Esophagus (tissue), 2 donors: ENCODE measurements at regions not wholly inside any gene's neighbourhood (a gene's known extent, or its start where the extent isn't known, plus 50 kb on each side); places are given as distances from the start of the nearest gene placed in this dataset.

Source experiments
- H3K27ac ChIP-seq, 2 donors: one replicate each; pipeline ENCODE4 v1.5.1; 2013; ENCODE audit warnings: low read depth in 2 of 2, mild to moderate bottlenecking in 2 of 2, inconsistent platforms in 1 of 2, low read length in 1 of 2, moderate library complexity in 1 of 2
- H3K27me3 ChIP-seq, 2 donors: one replicate each; pipeline ENCODE4 v1.6.1; 2013; ENCODE audit warnings: low read length in 2 of 2, control low read depth in 1 of 2, mild to moderate bottlenecking in 1 of 2; ENCODE audit not compliant: insufficient read depth in 2 of 2, control insufficient read depth in 1 of 2
- H3K36me3 ChIP-seq, 2 donors: one replicate each; pipeline ENCODE4 v1.6.1; 2013; ENCODE audit warnings: low read length in 1 of 2; ENCODE audit not compliant: control insufficient read depth in 2 of 2, insufficient read depth in 2 of 2
- H3K4me1 ChIP-seq, 2 donors: one replicate each; pipeline ENCODE4 v1.6.1; 2013; ENCODE audit warnings: low read length in 1 of 2; ENCODE audit not compliant: control insufficient read depth in 2 of 2, insufficient read depth in 2 of 2
- H3K4me3 ChIP-seq, 2 donors: one replicate each; pipeline ENCODE4 v1.5.1; 2013; ENCODE audit warnings: low read length in 2 of 2, mild to moderate bottlenecking in 2 of 2, low read depth in 1 of 2, moderate library complexity in 1 of 2
- H3K9me3 ChIP-seq, 2 donors: one replicate each; pipeline ENCODE4 v1.6.1; 2013; ENCODE audit warnings: mild to moderate bottlenecking in 2 of 2, low read depth in 1 of 2, low read length in 1 of 2, moderate library complexity in 1 of 2; ENCODE audit not compliant: control insufficient read depth in 2 of 2, insufficient read depth in 1 of 2
- WGBS, 2 donors: extraction: QIAGEN DNeasy Blood & Tissue Kit; methylation state at CpG; one replicate each; pipeline ENCODE4 v1.1.7; 2013; 5-methylcytosine and 5-hydroxymethylcytosine counted together
- donor health status: healthy with polysubstance abuse.
- donor health status: Bipolar disorder and iron deficiency.

GRCh38 chr2:126828491-126828890 is 70.2 kb upstream of the TEX51 start:
- WGBS, 2 donors, result 70 to 73% methylated on average over 4 of the region's 4 CpGs
- Histone ChIP-seq H3K9me3 (no peaks in the 10 kb centered on the region), H3K4me3 (no peak overlapping the region), H3K27ac (no peak overlapping the region), H3K36me3 (no peaks in the 10 kb centered on the region), H3K4me1 (no peaks in the 10 kb centered on the region), H3K27me3 (no peaks in the 10 kb centered on the region)

GRCh38 chr2:126831234-126832005 is 67.3 kb upstream of the TEX51 start:
- H3K27ac ChIP-seq, result no peak overlapping the region
- no peaks in the 10 kb centered on the region for H3K4me1 ChIP-seq
- 67 to 71% methylated on average over 14 of the region's 14 CpGs for WGBS, 2 donors
- H3K9me3 ChIP-seq, result no peaks in the 10 kb centered on the region
- H3K27me3 ChIP-seq, result no peaks in the 10 kb centered on the region
- H3K4me3 ChIP-seq, result no peak overlapping the region
- H3K36me3 ChIP-seq, result no peaks in the 10 kb centered on the region

- Histone ChIP-seq H3K27ac (no peak overlapping the region), H3K9me3 (no peaks in the 10 kb centered on the region), H3K4me3 (no peak overlapping the region), H3K27me3 (no peaks in the 10 kb centered on the region), H3K4me1 (no peaks in the 10 kb centered on the region), H3K36me3 (no peaks in the 10 kb centered on the region)
Observed at GRCh38 chr2:126832014-126832413, 66.7 kb upstream of the TEX51 start.

- Histone ChIP-seq H3K27me3 (no peaks in the 10 kb centered on the region), H3K36me3 (no peaks in the 10 kb centered on the region), H3K4me3 (no peak overlapping the region), H3K4me1 (no peaks in the 10 kb centered on the region), H3K27ac (no peak overlapping the region), H3K9me3 (no peaks in the 10 kb centered on the region)
- 75 to 85% methylated on average over 5 of the region's 5 CpGs for WGBS, 2 donors
Observed at GRCh38 chr2:126832757-126833156, 65.9 kb upstream of the TEX51 start.

GRCh38 chr2:126834006-126834659 is 64.6 kb upstream of the TEX51 start:
- H3K27ac ChIP-seq, result no peak overlapping the region

GRCh38 chr2:126835261-126835660 is 63.4 kb upstream of the TEX51 start:
- H3K27ac ChIP-seq, result no peak overlapping the region
- H3K4me1 ChIP-seq, result no peaks in the 10 kb centered on the region
- no peaks in the 10 kb centered on the region for H3K27me3 ChIP-seq
- H3K36me3 ChIP-seq, result no peaks in the 10 kb centered on the region
- no peaks in the 10 kb centered on the region for H3K9me3 ChIP-seq
- WGBS, 2 donors, result 84 to 90% methylated on average over 8 of the region's 8 CpGs
- no peak overlapping the region for H3K4me3 ChIP-seq

More at GRCh38 chr2:126834006-126834659, 64.6 kb upstream of the TEX51 start:
- Histone ChIP-seq H3K9me3 (no peaks in the 10 kb centered on the region), H3K4me1 (no peaks in the 10 kb centered on the region), H3K27me3 (no peaks in the 10 kb centered on the region), H3K36me3 (no peaks in the 10 kb centered on the region), H3K4me3 (no peak overlapping the region)
- WGBS, 2 donors, result 96% methylated on average over 6 of the region's 6 CpGs

- no peaks in the 10 kb centered on the region for H3K9me3 ChIP-seq
- H3K36me3 ChIP-seq, result no peaks in the 10 kb centered on the region
- H3K27me3 ChIP-seq, result no peaks in the 10 kb centered on the region
- H3K4me1 ChIP-seq, result no peaks in the 10 kb centered on the region
- no peak overlapping the region for H3K4me3 ChIP-seq
- WGBS, 2 donors, result 68 to 73% methylated on average over 10 of the region's 10 CpGs
- H3K27ac ChIP-seq, result no peak overlapping the region
Observed at GRCh38 chr2:126835831-126836230, 62.9 kb upstream of the TEX51 start.

GRCh38 chr2:126836761-126837679 is 61.7 kb upstream of the TEX51 start:
- no peak overlapping the region for H3K4me3 ChIP-seq
- H3K9me3 ChIP-seq, result no peaks in the 10 kb centered on the region
- no peaks in the 10 kb centered on the region for H3K4me1 ChIP-seq
- 78 to 83% methylated on average over 20 of the region's 20 CpGs for WGBS, 2 donors
- no peak overlapping the region for H3K27ac ChIP-seq
- H3K27me3 ChIP-seq, result no peaks in the 10 kb centered on the region
- H3K36me3 ChIP-seq, result no peaks in the 10 kb centered on the region

- Histone ChIP-seq H3K9me3 (no peaks in the 10 kb centered on the region), H3K4me3 (no peak overlapping the region), H3K4me1 (no peaks in the 10 kb centered on the region), H3K36me3 (no peaks in the 10 kb centered on the region), H3K27ac (no peak overlapping the region), H3K27me3 (no peaks in the 10 kb centered on the region)
- 67 to 68% methylated on average over 11 of the region's 11 CpGs for WGBS, 2 donors
Observed at GRCh38 chr2:126837966-126838715, 60.5 kb upstream of the TEX51 start.
